AG04450 (cell line): ENCODE measurements at regions not wholly inside any gene's neighbourhood (a gene's known extent, or its start where the extent isn't known, plus 50 kb on each side); places are given as distances from the start of the nearest gene placed in this dataset.

Experiments
- CTCF ChIA-PET: fragments of 300-600, 350-600 bp; formaldehyde crosslinking; extraction: SDS; loops from one replicate; lab custom pipeline; 2022; ENCODE audit warnings: antibody characterized with exemption, inconsistent platforms; lab: Charles Lee
- POLR2A ChIA-PET: fragments of 350-600 bp; formaldehyde crosslinking; extraction: SDS; loops from one replicate; lab custom pipeline; 2021; ENCODE audit warnings: antibody characterized with exemption, inconsistent platforms; lab: Yijun Ruan, JAX
- DNase-seq: peaks from one replicate; pipeline ENCODE4 v3.0.0-alpha.2; 2011; ENCODE audit warnings: low read depth, low spot score
- H3K27ac ChIP-seq: one replicate; pipeline ENCODE4 v1.5.1; 2012; ENCODE audit warnings: low read depth, low read length, control low read depth
- H3K27me3 ChIP-seq: one replicate; pipeline ENCODE4 v1.6.0; 2012; ENCODE audit warnings: low read length; ENCODE audit not compliant: control insufficient read depth, insufficient read depth
- H3K4me3 ChIP-seq: 2 replicates; pipeline ENCODE4 v1.5.1; 2011; ENCODE audit warnings: mild to moderate bottlenecking, low read depth, low read length, control low read depth
- H3K9me3 ChIP-seq: 2 replicates; pipeline ENCODE4 v1.5.1; 2012; ENCODE audit warnings: low read length; ENCODE audit not compliant: control insufficient read depth, insufficient read depth
- CTCF ChIP-seq: IDR thresholded peaks from 2 replicates; pipeline ENCODE4 v1.5.1; 2011; ENCODE audit warnings: low read depth, low read length, control low read depth, inconsistent platforms

DNA sequence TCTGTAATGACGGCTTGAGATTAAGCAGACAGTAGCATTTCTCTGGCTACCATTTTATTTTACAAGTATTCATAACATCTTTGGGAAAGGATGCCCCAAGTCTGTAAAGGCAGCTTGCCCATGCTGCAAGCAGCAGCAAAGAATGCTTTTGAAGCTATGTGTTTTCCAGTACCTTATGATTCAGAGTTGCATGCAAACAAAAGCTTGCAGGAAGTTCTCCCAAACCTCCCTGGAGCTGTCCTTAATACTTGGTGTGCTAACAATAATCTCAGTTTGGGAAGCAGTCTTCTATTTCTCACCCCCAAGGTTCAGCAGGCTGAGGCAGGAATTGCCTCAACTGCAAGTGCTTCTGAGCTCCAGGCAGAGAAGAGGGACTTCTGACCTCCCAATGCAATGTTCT lies 60.8 kb downstream of the CCNA1 start:
- Histone ChIP-seq H3K9me3 (no peaks in the 10 kb centered on the region), H3K27ac (no peak overlapping the region), H3K4me3 (no peak overlapping the region), H3K27me3 (peaks cover 3% of the 10 kb centered on the region)
- POLR2A ChIA-PET, result no interaction called here
- no peak for DNase-seq
- CTCF ChIA-PET, result interaction anchor here (1.0 kb wide), 1 partner anchor 73 kb away, joined by 3 read pairs; no protein-coding TSS in a partner anchor
- TF ChIP-seq CTCF, result no peak

DNA sequence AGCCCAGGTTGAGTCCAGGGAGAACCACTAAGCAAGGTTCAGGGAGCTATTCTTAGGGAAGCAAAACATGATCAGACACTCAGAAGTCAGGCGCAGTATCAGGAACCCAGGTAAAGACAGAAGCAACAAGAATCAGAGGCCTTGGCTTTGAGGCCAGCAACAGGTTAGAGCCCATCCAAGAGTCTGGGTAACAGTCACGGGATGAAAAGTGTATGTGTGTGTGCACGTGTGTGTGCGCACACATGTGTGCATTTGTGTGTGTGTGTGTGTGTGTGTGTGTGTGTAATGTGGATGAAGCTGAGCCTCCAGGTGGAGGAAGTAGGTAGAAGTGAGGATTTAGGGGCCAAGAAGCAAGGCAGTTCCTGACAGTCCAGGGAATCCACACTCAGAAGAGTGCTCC lies 63.1 kb downstream of the CCNA1 start:
- Histone ChIP-seq H3K27ac (no peak overlapping the region), H3K4me3 (no peak overlapping the region), H3K27me3 (peaks cover 3% of the 10 kb centered on the region), H3K9me3 (no peaks in the 10 kb centered on the region)
- ChIA-PET CTCF (no interaction called here), POLR2A (no interaction called here)
- TF ChIP-seq CTCF, result no peak
- no peak for DNase-seq

GRCh38 chr13:36509369-36509768 lies 77.1 kb downstream of the CCNA1 start:
- H3K9me3 ChIP-seq, result no peaks in the 10 kb centered on the region
- no peak for DNase-seq
- H3K27ac ChIP-seq, result no peak overlapping the region
- TF ChIP-seq CTCF, result no peak
- ChIA-PET CTCF (no interaction called here), POLR2A (no interaction called here)
- H3K27me3 ChIP-seq, result no peaks in the 10 kb centered on the region
- H3K4me3 ChIP-seq, result no peak overlapping the region

- Histone ChIP-seq H3K27ac (no peak overlapping the region), H3K4me3 (no peak overlapping the region), H3K27me3 (no peaks in the 10 kb centered on the region), H3K9me3 (no peaks in the 10 kb centered on the region)
- ChIA-PET CTCF (no interaction called here), POLR2A (no interaction called here)
- no peak for TF ChIP-seq CTCF
- DNase-seq, result no peak
Measured at GRCh38 chr13:36512771-36513170, 80.5 kb downstream of the CCNA1 start.

- DNase-seq, result no peak
- Histone ChIP-seq H3K27me3 (no peaks in the 10 kb centered on the region), H3K9me3 (no peaks in the 10 kb centered on the region), H3K27ac (no peak overlapping the region), H3K4me3 (no peak overlapping the region)
- no peak for TF ChIP-seq CTCF
- CTCF ChIA-PET, result no interaction called here
- POLR2A ChIA-PET, result no interaction called here
Measured at GRCh38 chr13:36513266-36513665, 81.0 kb downstream of the CCNA1 start.
